Duodenal mucosa (tissue), 2 donors: ENCODE measurements at regions not wholly inside any gene's neighbourhood (a gene's known extent, or its start where the extent isn't known, plus 50 kb on each side); places are given as distances from the start of the nearest gene placed in this dataset.
"Not testable (repeated sequence)": the region's sequence is repeated elsewhere in the genome, so short reads cannot be mapped to it uniquely, and the experiment has no call there.

Experiments
- H3K27ac ChIP-seq: one replicate; pipeline ENCODE4 v1.7.0; 2013; ENCODE audit warnings: low read depth, low read length
- H3K27me3 ChIP-seq, 2 donors: one replicate each; pipeline ENCODE4 v1.7.0; 2013; ENCODE audit warnings: low read length in 2 of 2, control low read depth in 1 of 2; ENCODE audit not compliant: insufficient read depth in 2 of 2, control insufficient read depth in 1 of 2
- H3K36me3 ChIP-seq, 2 donors: one replicate each; pipeline ENCODE4 v1.7.0; 2013; ENCODE audit warnings: low read length in 2 of 2, control low read depth in 1 of 2; ENCODE audit not compliant: insufficient read depth in 2 of 2, control insufficient read depth in 1 of 2
- H3K4me1 ChIP-seq, 2 donors: one replicate each; pipeline ENCODE4 v1.7.0; 2013; ENCODE audit warnings: low read length in 2 of 2, control low read depth in 1 of 2; ENCODE audit not compliant: insufficient read depth in 2 of 2, control insufficient read depth in 1 of 2
- H3K4me3 ChIP-seq, 2 donors: one replicate each; pipeline ENCODE4 v1.7.0; 2013; ENCODE audit warnings: low read length in 2 of 2, low read depth in 1 of 2
- H3K9ac ChIP-seq, 2 donors: one replicate each; pipeline ENCODE4 v1.7.0; 2013; ENCODE audit warnings: low read length in 2 of 2, low read depth in 1 of 2
- H3K9me3 ChIP-seq, 2 donors: one replicate each; pipeline ENCODE4 v1.7.0; 2013; ENCODE audit warnings: low read length in 2 of 2, control low read depth in 1 of 2; ENCODE audit not compliant: control insufficient read depth in 1 of 2

- no peaks in the 10 kb centered on the region for H3K27me3 ChIP-seq
- no peaks in the 10 kb centered on the region for H3K4me1 ChIP-seq
- no peak overlapping the region for H3K9ac ChIP-seq
- no peak overlapping the region for H3K4me3 ChIP-seq
- no peaks in the 10 kb centered on the region for H3K9me3 ChIP-seq
- no peaks in the 10 kb centered on the region for H3K36me3 ChIP-seq
- H3K27ac ChIP-seq: no peak overlapping the region
These were observed 459.5 kb upstream of the PDE3A start for GRCh38 chr12:19908830-19909229.

- no peaks in the 10 kb centered on the region for H3K9me3 ChIP-seq
- no peak overlapping the region for H3K4me3 ChIP-seq
- no peak overlapping the region for H3K27ac ChIP-seq
- no peak overlapping the region for H3K9ac ChIP-seq
- H3K4me1 ChIP-seq: no peaks in the 10 kb centered on the region
- no peaks in the 10 kb centered on the region for H3K27me3 ChIP-seq
- no peaks in the 10 kb centered on the region for H3K36me3 ChIP-seq
These were observed 458.9 kb upstream of the PDE3A start for GRCh38 chr12:19909418-19909817.

- H3K4me3 ChIP-seq: no peak overlapping the region
- no peak overlapping the region for H3K9ac ChIP-seq
- H3K36me3 ChIP-seq: no peaks in the 10 kb centered on the region
- no peaks in the 10 kb centered on the region for H3K9me3 ChIP-seq
- H3K27ac ChIP-seq: no peak overlapping the region
- H3K27me3 ChIP-seq: no peaks in the 10 kb centered on the region
- H3K4me1 ChIP-seq: peaks cover 4 to 7% of the 10 kb centered on the region in 2 donors
These were observed 457.7 kb upstream of the PDE3A start for GRCh38 chr12:19910681-19911080.

- no peak overlapping the region for H3K27ac ChIP-seq
- H3K4me1 ChIP-seq: peaks cover 4 to 16% of the 10 kb centered on the region in 2 donors
- H3K27me3 ChIP-seq: no peaks in the 10 kb centered on the region
- H3K4me3 ChIP-seq: no peak overlapping the region
- H3K9ac ChIP-seq: no peak overlapping the region
- H3K36me3 ChIP-seq: no peaks in the 10 kb centered on the region
- no peaks in the 10 kb centered on the region for H3K9me3 ChIP-seq
These were observed 455.3 kb upstream of the PDE3A start for GRCh38 chr12:19912991-19913390.

- Histone ChIP-seq H3K4me1 (peaks cover 4 to 16% of the 10 kb centered on the region in 2 donors), H3K9me3 (peaks cover 0 to 3% of the 10 kb centered on the region in 2 donors), H3K27me3 (no peaks in the 10 kb centered on the region), H3K27ac (no peak overlapping the region), H3K9ac (no peak overlapping the region), H3K36me3 (no peaks in the 10 kb centered on the region), H3K4me3 (no peak overlapping the region)
These were observed 452.7 kb upstream of the PDE3A start for GRCh38 chr12:19915392-19916195.

GRCh38 chr12:19916196-19916753 is 452.1 kb upstream of the PDE3A start:
- Histone ChIP-seq H3K4me3 (no peak overlapping the region), H3K27me3 (no peaks in the 10 kb centered on the region), H3K4me1 (peaks cover 4 to 16% of the 10 kb centered on the region in 2 donors), H3K9me3 (peaks cover 0 to 3% of the 10 kb centered on the region in 2 donors), H3K36me3 (no peaks in the 10 kb centered on the region), H3K9ac (no peak overlapping the region), H3K27ac (no peak overlapping the region)

- Histone ChIP-seq H3K27me3 (no peaks in the 10 kb centered on the region), H3K27ac (no peak overlapping the region), H3K4me1 (peaks cover 4 to 16% of the 10 kb centered on the region in 2 donors), H3K9ac (no peak overlapping the region), H3K36me3 (no peaks in the 10 kb centered on the region), H3K9me3 (peaks cover 0 to 3% of the 10 kb centered on the region in 2 donors), H3K4me3 (no peak overlapping the region)
These were observed 451.4 kb upstream of the PDE3A start for GRCh38 chr12:19916974-19917373.

GRCh38 chr12:19921716-19922115 is 446.6 kb upstream of the PDE3A start:
- not testable (repeated sequence) for H3K9ac ChIP-seq

GRCh38 chr12:19922717-19923116 is 445.6 kb upstream of the PDE3A start:
- Histone ChIP-seq H3K9me3 (peaks cover 0 to 3% of the 10 kb centered on the region in 2 donors), H3K36me3 (no peaks in the 10 kb centered on the region), H3K9ac (no peak overlapping the region), H3K4me1 (no peaks in the 10 kb centered on the region), H3K27me3 (no peaks in the 10 kb centered on the region), H3K4me3 (no peak overlapping the region), H3K27ac (no peak overlapping the region)

More at GRCh38 chr12:19921716-19922115, 446.6 kb upstream of the PDE3A start:
- not testable (repeated sequence) for H3K27ac ChIP-seq, H3K27me3 ChIP-seq, H3K4me1 ChIP-seq, H3K4me3 ChIP-seq, H3K36me3 ChIP-seq, H3K9me3 ChIP-seq

GRCh38 chr12:19924360-19924759 is 444.0 kb upstream of the PDE3A start:
- Histone ChIP-seq H3K27me3 (no peaks in the 10 kb centered on the region), H3K4me1 (no peaks in the 10 kb centered on the region), H3K27ac (no peak overlapping the region), H3K4me3 (no peak overlapping the region), H3K9me3 (peaks cover 0 to 3% of the 10 kb centered on the region in 2 donors), H3K36me3 (no peaks in the 10 kb centered on the region), H3K9ac (no peak overlapping the region)
